ENCODE measurements at regions not wholly inside any gene's neighbourhood (a gene's known extent, or its start where the extent isn't known, plus 50 kb on each side); places are given as distances from the start of the nearest gene placed in this dataset.

DNA sequence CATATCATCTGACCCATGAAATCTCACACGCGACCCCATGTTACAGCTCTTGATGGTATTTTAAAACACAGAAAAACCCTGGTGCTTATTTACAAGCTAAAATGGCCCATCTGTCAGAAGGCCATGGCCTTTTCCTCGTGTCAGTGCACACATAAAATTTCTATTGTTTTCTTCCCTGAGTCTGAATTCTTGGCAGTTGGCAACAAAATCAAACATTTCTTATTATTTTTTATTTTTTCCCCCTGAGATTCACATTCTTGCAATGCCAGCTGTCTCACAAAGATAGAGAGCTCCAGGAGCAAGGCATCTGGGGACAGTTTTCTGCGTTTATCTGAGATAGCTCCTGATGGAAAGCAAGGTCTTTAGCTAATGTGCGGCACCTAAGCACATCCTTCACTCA lies 818.1 kb upstream of the TMEM132C start:
- Mint-ChIP-seq H3K4me1 (ENCODE audit: insufficient read depth, unreplicated experiment) (no peaks in the 10 kb centered on the region), H3K36me3 (ENCODE audit: insufficient read depth, unreplicated experiment) (no peaks in the 10 kb centered on the region), H3K9me3 (ENCODE audit: unreplicated experiment) (peaks cover 17% of the 10 kb centered on the region), H3K27ac (ENCODE audit: low read depth, unreplicated experiment) (no peak overlapping the region), H3K4me3 (ENCODE audit: unreplicated experiment) (no peak overlapping the region), H3K27me3 (ENCODE audit: insufficient read depth, unreplicated experiment) (no peaks in the 10 kb centered on the region)
- TF ChIP-seq, protein P1, sequence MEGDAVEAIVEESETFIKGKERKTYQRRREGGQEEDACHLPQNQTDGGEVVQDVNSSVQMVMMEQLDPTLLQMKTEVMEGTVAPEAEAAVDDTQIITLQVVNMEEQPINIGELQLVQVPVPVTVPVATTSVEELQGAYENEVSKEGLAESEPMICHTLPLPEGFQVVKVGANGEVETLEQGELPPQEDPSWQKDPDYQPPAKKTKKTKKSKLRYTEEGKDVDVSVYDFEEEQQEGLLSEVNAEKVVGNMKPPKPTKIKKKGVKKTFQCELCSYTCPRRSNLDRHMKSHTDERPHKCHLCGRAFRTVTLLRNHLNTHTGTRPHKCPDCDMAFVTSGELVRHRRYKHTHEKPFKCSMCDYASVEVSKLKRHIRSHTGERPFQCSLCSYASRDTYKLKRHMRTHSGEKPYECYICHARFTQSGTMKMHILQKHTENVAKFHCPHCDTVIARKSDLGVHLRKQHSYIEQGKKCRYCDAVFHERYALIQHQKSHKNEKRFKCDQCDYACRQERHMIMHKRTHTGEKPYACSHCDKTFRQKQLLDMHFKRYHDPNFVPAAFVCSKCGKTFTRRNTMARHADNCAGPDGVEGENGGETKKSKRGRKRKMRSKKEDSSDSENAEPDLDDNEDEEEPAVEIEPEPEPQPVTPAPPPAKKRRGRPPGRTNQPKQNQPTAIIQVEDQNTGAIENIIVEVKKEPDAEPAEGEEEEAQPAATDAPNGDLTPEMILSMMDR (IDR thresholded peaks at IDR 0.05; ENCODE audit: unreplicated experiment): no peak
- no TSS peak for BruUV-seq (replicated peaks)
- POLR2A ChIA-PET: no interaction called here
- intact Hi-C loops (cut with micrococcal nuclease): no loop called here
- CTCF ChIA-PET: interaction anchor here (0.5 kb wide), 1 partner anchor 809 kb away, joined by 3 read pairs; no protein-coding TSS in a partner anchor
- no peak for DNase-seq (ENCODE audit: unreplicated experiment)

DNA sequence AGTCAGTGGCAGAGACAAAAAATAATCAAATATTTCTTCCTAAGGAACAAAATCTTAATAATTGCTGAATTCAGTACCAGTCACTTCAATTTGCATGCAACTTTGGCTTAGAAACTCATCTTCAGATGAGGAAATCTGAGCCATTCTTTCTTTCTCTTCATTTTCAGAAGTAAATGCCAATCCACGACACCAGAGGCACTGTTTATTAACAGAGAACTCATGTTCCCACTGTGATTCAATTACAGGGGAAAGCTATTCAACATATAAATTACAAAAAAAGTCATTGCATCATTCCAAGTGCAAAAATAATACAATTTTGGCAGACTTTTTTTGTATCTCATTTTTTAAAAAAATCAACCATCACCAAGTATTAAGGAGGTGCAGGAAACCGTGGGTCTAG lies 816.1 kb upstream of the TMEM132C start:
- no peak overlapping the region for H3K27ac Mint-ChIP-seq (ENCODE audit: low read depth, unreplicated experiment)

DNA sequence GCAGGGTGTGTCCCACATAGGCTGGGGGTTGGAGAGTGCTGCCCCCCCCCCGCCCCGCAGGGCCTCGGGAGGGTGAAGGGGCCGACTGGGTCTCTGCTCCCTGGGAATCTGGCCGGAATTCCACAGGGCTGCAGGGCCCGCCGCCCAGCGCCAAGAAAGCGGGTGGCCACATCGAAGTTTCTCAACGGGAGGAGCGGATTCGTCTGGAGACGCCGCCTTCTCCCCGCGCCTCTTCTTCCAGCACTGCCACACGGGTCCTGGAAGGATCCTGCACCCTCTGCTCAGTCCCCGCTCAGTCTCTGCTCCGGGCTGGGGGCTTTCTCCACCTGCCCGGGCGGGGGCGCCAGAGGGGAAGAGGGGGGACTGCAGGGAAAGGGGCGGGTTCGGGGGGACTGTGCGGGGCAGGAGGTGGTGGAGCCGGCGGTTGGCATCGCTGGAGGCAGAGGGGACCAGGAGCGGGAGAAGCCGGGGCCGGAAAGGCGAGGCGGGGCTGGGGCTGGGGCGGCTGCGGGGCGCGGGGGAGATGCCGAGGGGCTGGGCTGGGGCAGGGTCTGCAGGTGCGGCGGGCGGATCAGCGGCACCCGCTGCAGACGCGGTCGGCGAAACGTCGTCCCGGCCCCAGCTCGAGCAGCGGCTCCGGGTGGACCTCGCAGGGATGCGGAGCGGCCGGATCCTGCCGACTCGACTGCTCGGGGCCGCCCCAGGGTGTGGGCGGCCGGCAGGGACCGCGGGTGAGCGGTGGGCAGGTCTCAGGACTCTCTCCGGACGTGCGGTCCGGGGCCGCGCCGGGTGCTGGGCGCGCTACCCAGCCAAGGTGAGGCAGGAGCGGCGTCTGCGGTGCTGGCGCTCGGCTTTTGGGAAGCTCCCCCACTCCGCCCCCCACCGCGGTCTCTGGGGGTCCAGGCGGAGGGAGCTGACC lies 811.4 kb upstream of the TMEM132C start:
- DNase-seq (ENCODE audit: unreplicated experiment): no peak
- no peak overlapping the region for H3K4me3 Mint-ChIP-seq (ENCODE audit: unreplicated experiment)
- peaks cover 18% of the 10 kb centered on the region for H3K9me3 Mint-ChIP-seq (ENCODE audit: unreplicated experiment)
- no peaks in the 10 kb centered on the region for H3K27me3 Mint-ChIP-seq (ENCODE audit: insufficient read depth, unreplicated experiment)
- H3K4me1 Mint-ChIP-seq (ENCODE audit: insufficient read depth, unreplicated experiment): no peaks in the 10 kb centered on the region
- intact Hi-C loops (cut with micrococcal nuclease): no loop called here
- H3K27ac Mint-ChIP-seq (ENCODE audit: low read depth, unreplicated experiment): no peak overlapping the region
- CTCF ChIA-PET: no interaction called here
- POLR2A ChIA-PET: no interaction called here
- no TSS peak for BruUV-seq (replicated peaks)
- TF ChIP-seq, protein P1 (IDR thresholded peaks at IDR 0.05; ENCODE audit: unreplicated experiment): no peak
- no peaks in the 10 kb centered on the region for H3K36me3 Mint-ChIP-seq (ENCODE audit: insufficient read depth, unreplicated experiment)

More for the DNA sequence above, 816.1 kb upstream of the TMEM132C start:
- POLR2A ChIA-PET: no interaction called here
- intact Hi-C loops (cut with micrococcal nuclease): no loop called here
- DNase-seq (ENCODE audit: unreplicated experiment): no peak
- Mint-ChIP-seq H3K4me3 (ENCODE audit: unreplicated experiment) (no peak overlapping the region), H3K9me3 (ENCODE audit: unreplicated experiment) (peaks cover 11% of the 10 kb centered on the region), H3K27me3 (ENCODE audit: insufficient read depth, unreplicated experiment) (no peaks in the 10 kb centered on the region), H3K36me3 (ENCODE audit: insufficient read depth, unreplicated experiment) (no peaks in the 10 kb centered on the region), H3K4me1 (ENCODE audit: insufficient read depth, unreplicated experiment) (no peaks in the 10 kb centered on the region)
- no TSS peak for BruUV-seq (replicated peaks)
- TF ChIP-seq, protein P1 (IDR thresholded peaks at IDR 0.05; ENCODE audit: unreplicated experiment): no peak
- CTCF ChIA-PET: interaction anchor here (0.7 kb wide), 1 partner anchor 1028 kb away, joined by 3 read pairs; no protein-coding TSS in a partner anchor

DNA sequence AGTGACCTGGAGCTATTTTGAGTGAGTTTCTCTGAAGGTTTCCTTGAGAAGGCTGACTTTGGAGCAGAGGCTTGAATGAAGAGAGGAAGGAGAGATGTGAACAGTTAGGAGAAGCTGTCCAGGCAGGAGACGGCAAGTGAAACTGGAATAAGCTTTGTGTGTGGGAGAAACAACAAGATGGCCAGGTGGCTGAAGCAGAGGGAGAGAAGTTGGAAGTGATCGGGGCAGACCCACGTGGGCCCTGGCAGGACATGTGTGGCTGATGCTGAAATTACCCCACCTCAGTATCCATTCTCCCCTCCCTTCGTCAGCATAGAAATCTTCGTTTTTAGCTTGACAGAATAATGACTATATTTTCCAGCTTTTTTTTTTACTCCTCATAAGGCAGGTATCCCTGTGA lies 809.2 kb upstream of the TMEM132C start:
- Mint-ChIP-seq H3K36me3 (ENCODE audit: insufficient read depth, unreplicated experiment) (no peaks in the 10 kb centered on the region), H3K27ac (ENCODE audit: low read depth, unreplicated experiment) (no peak overlapping the region), H3K4me3 (ENCODE audit: unreplicated experiment) (no peak overlapping the region), H3K27me3 (ENCODE audit: insufficient read depth, unreplicated experiment) (no peaks in the 10 kb centered on the region), H3K9me3 (ENCODE audit: unreplicated experiment) (peaks cover 8% of the 10 kb centered on the region), H3K4me1 (ENCODE audit: insufficient read depth, unreplicated experiment) (no peaks in the 10 kb centered on the region)
- intact Hi-C loops (cut with micrococcal nuclease): no loop called here
- no peak for DNase-seq (ENCODE audit: unreplicated experiment)
- ChIA-PET POLR2A (interaction anchor here (0.7 kb wide), 1 partner anchor 1247 kb away, joined by 3 read pairs; no protein-coding TSS in a partner anchor), CTCF (interaction anchor here (0.5 kb wide), 1 partner anchor 68 kb away, joined by 4 read pairs; no protein-coding TSS in a partner anchor)
- TF ChIP-seq, protein P1 (IDR thresholded peaks at IDR 0.05; ENCODE audit: unreplicated experiment): no peak
- no TSS peak for BruUV-seq (replicated peaks)
